GM23338 (cell line): ENCODE measurements at regions not wholly inside any gene's neighbourhood (a gene's known extent, or its start where the extent isn't known, plus 50 kb on each side); places are given as distances from the start of the nearest gene placed in this dataset.

Experiments
- ATAC-seq: fragments of 200-7000 bp; cut with Tn5 transposase; 3 replicates; pipeline ENCODE4 v1.9.1; 2020
- DNase-seq: peaks from one replicate; pipeline ENCODE4 v3.0.0-alpha.2; 2015; ENCODE audit warnings: low spot score
- H2AFZ ChIP-seq: fragments of 200-600 bp; sonication (generic); 2 replicates; pipeline ENCODE4 v1.8.0; 2016; ENCODE audit warnings: antibody characterized with exemption, mild to moderate bottlenecking, moderate library complexity
- H3F3A ChIP-seq: fragments of 200-600 bp; sonication (generic); replicated peaks from 2 replicates; pipeline ENCODE4 v1.8.0; 2017; ENCODE audit warnings: antibody characterized with exemption, mixed run types, low read depth
- H3K27ac ChIP-seq: fragments of 200-600 bp; sonication (generic); 2 replicates; pipeline ENCODE4 v1.6.1; 2016; ENCODE audit warnings: low read depth
- H3K27me3 ChIP-seq: fragments of 200-600 bp; sonication (generic); 2 replicates; pipeline ENCODE4 v1.8.0; 2016; ENCODE audit warnings: mild to moderate bottlenecking, mixed run types, moderate library complexity; ENCODE audit not compliant: insufficient read depth
- H3K36me3 ChIP-seq: fragments of 200-600 bp; sonication (generic); 2 replicates; pipeline ENCODE4 v1.8.0; 2016; ENCODE audit warnings: mild to moderate bottlenecking; ENCODE audit not compliant: insufficient read depth
- H3K4me1 ChIP-seq: fragments of 200-600 bp; sonication (generic); 2 replicates; pipeline ENCODE4 v1.8.0; 2016; ENCODE audit warnings: mild to moderate bottlenecking, moderate library complexity; ENCODE audit not compliant: insufficient read depth
- H3K4me2 ChIP-seq: fragments of 200-600 bp; sonication (generic); 2 replicates; pipeline ENCODE4 v1.7.1; 2017; ENCODE audit warnings: mixed run types
- H3K4me3 ChIP-seq: fragments of 200-600 bp; sonication (generic); 2 replicates; pipeline ENCODE4 v1.6.1; 2016; ENCODE audit warnings: mixed run types
- H3K79me2 ChIP-seq: fragments of 200-600 bp; sonication (generic); replicated peaks from 2 replicates; pipeline ENCODE4 v1.8.0; 2017; ENCODE audit warnings: mild to moderate bottlenecking; ENCODE audit not compliant: insufficient read depth
- H3K9me2 ChIP-seq: fragments of 200-600 bp; sonication (generic); 2 replicates; pipeline ENCODE4 v1.8.0; 2017; ENCODE audit not compliant: insufficient read depth
- H4K20me1 ChIP-seq: fragments of 200-600 bp; sonication (generic); replicated peaks from 2 replicates; pipeline ENCODE4 v1.8.0; 2017; ENCODE audit warnings: mild to moderate bottlenecking; ENCODE audit not compliant: insufficient read depth
- H3K27ac Mint-ChIP-seq: 2 replicates; pipeline ENCODE4 v1.8.0; 2020; ENCODE audit warnings: inconsistent platforms, mild to moderate bottlenecking, moderate library complexity, mixed read lengths
- H3K27me3 Mint-ChIP-seq: 3 replicates; pipeline ENCODE4 v1.8.0; 2022; ENCODE audit warnings: low read depth, mild to moderate bottlenecking, moderate library complexity, mixed read lengths, inconsistent platforms; ENCODE audit not compliant: insufficient read depth, poor library complexity
- H3K36me3 Mint-ChIP-seq: 3 replicates; pipeline ENCODE4 v1.8.0; 2021; ENCODE audit warnings: low read depth, mild to moderate bottlenecking, inconsistent platforms, moderate library complexity, mixed read lengths
- H3K4me1 Mint-ChIP-seq: 3 replicates; pipeline ENCODE4 v1.8.0; 2020; ENCODE audit warnings: mild to moderate bottlenecking, inconsistent platforms, mixed read lengths
- H3K4me3 Mint-ChIP-seq: 3 replicates; pipeline ENCODE4 v1.8.0; 2021; ENCODE audit warnings: moderate library complexity, mild to moderate bottlenecking, inconsistent platforms, mixed read lengths
- H3K9me3 Mint-ChIP-seq: 3 replicates; pipeline ENCODE4 v1.8.0; 2020; ENCODE audit warnings: moderate library complexity, mild to moderate bottlenecking, inconsistent platforms, mixed read lengths
- CREB1 ChIP-seq: fragments of 250-450 bp; sonication (Bioruptor Pico); IDR thresholded peaks from 2 replicates; pipeline ENCODE4 v1.5.0; 2020; ENCODE audit warnings: low read depth, mild to moderate bottlenecking, moderate library complexity
- EZH2 ChIP-seq: fragments of 200-600 bp; sonication (generic); IDR thresholded peaks from one replicate; pipeline ENCODE4 v1.8.0; 2017; ENCODE audit warnings: antibody characterized with exemption, mild to moderate bottlenecking, low read depth; ENCODE audit not compliant: unreplicated experiment
- EZH2phosphoT487 ChIP-seq: fragments of 200-600 bp; sonication (generic); IDR thresholded peaks from one replicate; pipeline ENCODE4 v1.8.1; 2018; ENCODE audit warnings: antibody characterized with exemption; ENCODE audit not compliant: unreplicated experiment
- JUNB ChIP-seq: IDR thresholded peaks from one replicate; pipeline ENCODE4 v1.6.1; 2016; ENCODE audit warnings: antibody characterized with exemption; ENCODE audit not compliant: unreplicated experiment
- NANOG ChIP-seq: IDR thresholded peaks from 2 replicates; pipeline ENCODE4 v1.6.1; 2016; ENCODE audit warnings: antibody characterized with exemption, borderline replicate concordance
- POLR2AphosphoS5 ChIP-seq: IDR thresholded peaks from 2 replicates; pipeline ENCODE4 v1.6.1; 2016; ENCODE audit warnings: antibody characterized with exemption, low read depth
- ZNF331 ChIP-seq: fragments of 250-450 bp; sonication (Bioruptor Pico); IDR thresholded peaks from 2 replicates; pipeline ENCODE4 v1.5.0; 2020; ENCODE audit warnings: low read depth, mild to moderate bottlenecking, moderate library complexity
- TF ChIP-seq, protein P1 (sequence below): IDR thresholded peaks from 2 replicates; pipeline ENCODE4 v1.6.1; 2016; ENCODE audit warnings: antibody characterized with exemption
- TF ChIP-seq, protein P2 (sequence below), 2 experiments: fragments of 200-600 bp in 1 of 2; sonication (generic) in 1 of 2; conservative IDR thresholded peaks; 2 replicates each; pipeline versions ENCODE4 v1.5.1 to v1.6.1; 2016 to 2017; ENCODE audit warnings: antibody characterized with exemption in 2 of 2, low read depth in 2 of 2, mild to moderate bottlenecking in 2 of 2, moderate library complexity in 1 of 2
- TF ChIP-seq, protein P3 (sequence below): fragments of 250-450 bp; sonication (Bioruptor Pico); IDR thresholded peaks from 2 replicates; pipeline ENCODE4 v1.5.0; 2020; ENCODE audit warnings: mild to moderate bottlenecking, moderate library complexity

DNA sequence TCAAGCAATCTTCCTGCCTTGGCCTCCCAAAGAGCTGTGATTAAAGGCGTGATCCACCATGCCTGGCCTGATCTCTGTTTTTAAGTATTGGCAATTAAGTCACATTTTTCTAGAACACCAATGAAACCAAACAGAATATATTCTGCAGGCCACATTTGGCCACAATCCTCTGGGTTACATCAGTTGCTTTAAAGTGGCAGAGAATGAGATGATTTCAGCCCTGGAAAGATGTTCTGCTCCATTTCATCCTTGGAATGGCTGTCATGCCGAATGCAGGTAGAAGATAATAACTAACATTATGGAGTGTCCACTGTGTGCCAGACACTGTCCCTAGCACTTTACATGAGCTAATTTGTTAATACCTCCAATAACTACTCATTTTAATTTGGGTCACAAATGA is 154.4 kb downstream of the PTPN11 start:
- H3K9me3 Mint-ChIP-seq: no peaks in the 10 kb centered on the region
- peaks cover 23% of the 10 kb centered on the region for H3K4me1 Mint-ChIP-seq
- peaks cover 31% of the 10 kb centered on the region for H3K27me3 Mint-ChIP-seq
- no peak overlapping the region for H3K27ac ChIP-seq
- no peaks in the 10 kb centered on the region for H4K20me1 ChIP-seq
- no peak for TF ChIP-seq EZH2
- no peak for TF ChIP-seq ZNF331 (CRISPR knock-in tag)
- TF ChIP-seq, protein P1, sequence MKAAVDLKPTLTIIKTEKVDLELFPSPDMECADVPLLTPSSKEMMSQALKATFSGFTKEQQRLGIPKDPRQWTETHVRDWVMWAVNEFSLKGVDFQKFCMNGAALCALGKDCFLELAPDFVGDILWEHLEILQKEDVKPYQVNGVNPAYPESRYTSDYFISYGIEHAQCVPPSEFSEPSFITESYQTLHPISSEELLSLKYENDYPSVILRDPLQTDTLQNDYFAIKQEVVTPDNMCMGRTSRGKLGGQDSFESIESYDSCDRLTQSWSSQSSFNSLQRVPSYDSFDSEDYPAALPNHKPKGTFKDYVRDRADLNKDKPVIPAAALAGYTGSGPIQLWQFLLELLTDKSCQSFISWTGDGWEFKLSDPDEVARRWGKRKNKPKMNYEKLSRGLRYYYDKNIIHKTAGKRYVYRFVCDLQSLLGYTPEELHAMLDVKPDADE: no peak
- TF ChIP-seq, protein P2, sequence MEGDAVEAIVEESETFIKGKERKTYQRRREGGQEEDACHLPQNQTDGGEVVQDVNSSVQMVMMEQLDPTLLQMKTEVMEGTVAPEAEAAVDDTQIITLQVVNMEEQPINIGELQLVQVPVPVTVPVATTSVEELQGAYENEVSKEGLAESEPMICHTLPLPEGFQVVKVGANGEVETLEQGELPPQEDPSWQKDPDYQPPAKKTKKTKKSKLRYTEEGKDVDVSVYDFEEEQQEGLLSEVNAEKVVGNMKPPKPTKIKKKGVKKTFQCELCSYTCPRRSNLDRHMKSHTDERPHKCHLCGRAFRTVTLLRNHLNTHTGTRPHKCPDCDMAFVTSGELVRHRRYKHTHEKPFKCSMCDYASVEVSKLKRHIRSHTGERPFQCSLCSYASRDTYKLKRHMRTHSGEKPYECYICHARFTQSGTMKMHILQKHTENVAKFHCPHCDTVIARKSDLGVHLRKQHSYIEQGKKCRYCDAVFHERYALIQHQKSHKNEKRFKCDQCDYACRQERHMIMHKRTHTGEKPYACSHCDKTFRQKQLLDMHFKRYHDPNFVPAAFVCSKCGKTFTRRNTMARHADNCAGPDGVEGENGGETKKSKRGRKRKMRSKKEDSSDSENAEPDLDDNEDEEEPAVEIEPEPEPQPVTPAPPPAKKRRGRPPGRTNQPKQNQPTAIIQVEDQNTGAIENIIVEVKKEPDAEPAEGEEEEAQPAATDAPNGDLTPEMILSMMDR (conservative IDR thresholded peaks at IDR 0.05; ENCODE audit: low read depth in 2 of 2): no peak
- no peak for TF ChIP-seq POLR2AphosphoS5
- no peak for TF ChIP-seq JUNB
- TF ChIP-seq CREB1 (CRISPR knock-in tag): no peak
- no peak for TF ChIP-seq EZH2phosphoT487
- H3K36me3 Mint-ChIP-seq: no peaks in the 10 kb centered on the region
- no peak for DNase-seq
- no peaks in the 10 kb centered on the region for H3K36me3 ChIP-seq
- H3K4me3 Mint-ChIP-seq: no peak overlapping the region
- no peaks in the 10 kb centered on the region for H3K79me2 ChIP-seq
- H2AFZ ChIP-seq: no peak overlapping the region
- no peak overlapping the region for H3K4me2 ChIP-seq
- no peak overlapping the region for H3K4me3 ChIP-seq
- peaks cover 44% of the 10 kb centered on the region for H3K27me3 ChIP-seq
- ATAC-seq: no peak
- H3K9me2 ChIP-seq: no peaks in the 10 kb centered on the region
- H3K27ac Mint-ChIP-seq: no peak overlapping the region
- peaks cover 5% of the 10 kb centered on the region; the same call in 1 of the 2 replicates for H3F3A ChIP-seq
- H3K4me1 ChIP-seq: peaks cover 22% of the 10 kb centered on the region

DNA sequence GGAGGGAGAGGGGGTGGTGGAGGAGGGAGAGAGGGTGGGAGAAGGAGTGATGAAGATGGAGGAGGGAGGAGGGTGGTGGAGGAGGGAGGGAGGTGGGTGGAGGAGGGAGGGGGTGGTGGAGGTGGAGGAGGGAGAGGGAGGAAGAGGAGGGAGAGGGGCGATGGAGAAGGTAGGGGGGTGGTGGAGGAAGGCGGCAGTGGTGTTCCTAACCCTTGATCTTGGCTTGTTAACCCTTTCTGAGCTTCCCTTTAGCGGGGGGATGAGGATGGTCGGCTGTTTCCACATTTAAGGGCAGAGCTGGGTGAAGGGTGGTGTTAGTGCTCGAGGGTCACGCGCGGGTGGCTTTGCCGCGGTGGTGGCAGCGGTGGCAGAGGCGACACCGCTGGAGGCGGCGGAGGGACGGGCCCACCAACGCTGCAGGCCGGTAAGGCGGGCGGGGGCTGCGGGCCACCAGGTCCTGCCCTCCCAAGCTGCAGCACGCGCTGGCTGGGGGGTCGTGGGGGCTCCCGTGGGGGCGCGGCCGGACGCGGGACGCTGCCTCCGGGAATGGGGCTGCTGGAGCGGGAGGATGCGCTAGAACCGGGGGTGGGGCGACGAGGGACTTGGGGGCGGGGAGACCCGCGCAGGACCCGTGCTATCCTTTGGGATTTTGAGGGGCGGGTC is 156.3 kb downstream of the PTPN11 start:
- Histone ChIP-seq H3K9me2 (no peaks in the 10 kb centered on the region), H3K4me1 (peaks cover 25% of the 10 kb centered on the region), H3K27me3 (peaks cover 60% of the 10 kb centered on the region), H3K36me3 (no peaks in the 10 kb centered on the region), H3K4me2 (peak overlapping the region; percentile 91), H3F3A (peaks cover 5% of the 10 kb centered on the region; the same call in 1 of the 2 replicates), H4K20me1 (no peaks in the 10 kb centered on the region; the same call in 1 of the 2 replicates), H3K4me3 (peak overlapping the region; percentile 69), H2AFZ (peak overlapping the region; percentile 83), H3K79me2 (no peaks in the 10 kb centered on the region), H3K27ac (no peak overlapping the region)
- H3K9me3 Mint-ChIP-seq: no peaks in the 10 kb centered on the region; the same call in 2 of the 3 replicates
- DNase-seq (no peak), ATAC-seq (peak; percentile 6; the same call in 1 of the 3 replicates)
- H3K36me3 Mint-ChIP-seq: no peaks in the 10 kb centered on the region; the same call in 2 of the 3 replicates
- H3K4me1 Mint-ChIP-seq: peaks cover 31% of the 10 kb centered on the region
- peak overlapping the region; percentile 68 for H3K4me3 Mint-ChIP-seq
- H3K27me3 Mint-ChIP-seq: peaks cover 46% of the 10 kb centered on the region
- TF ChIP-seq NANOG: no peak
- TF ChIP-seq, protein P3, sequence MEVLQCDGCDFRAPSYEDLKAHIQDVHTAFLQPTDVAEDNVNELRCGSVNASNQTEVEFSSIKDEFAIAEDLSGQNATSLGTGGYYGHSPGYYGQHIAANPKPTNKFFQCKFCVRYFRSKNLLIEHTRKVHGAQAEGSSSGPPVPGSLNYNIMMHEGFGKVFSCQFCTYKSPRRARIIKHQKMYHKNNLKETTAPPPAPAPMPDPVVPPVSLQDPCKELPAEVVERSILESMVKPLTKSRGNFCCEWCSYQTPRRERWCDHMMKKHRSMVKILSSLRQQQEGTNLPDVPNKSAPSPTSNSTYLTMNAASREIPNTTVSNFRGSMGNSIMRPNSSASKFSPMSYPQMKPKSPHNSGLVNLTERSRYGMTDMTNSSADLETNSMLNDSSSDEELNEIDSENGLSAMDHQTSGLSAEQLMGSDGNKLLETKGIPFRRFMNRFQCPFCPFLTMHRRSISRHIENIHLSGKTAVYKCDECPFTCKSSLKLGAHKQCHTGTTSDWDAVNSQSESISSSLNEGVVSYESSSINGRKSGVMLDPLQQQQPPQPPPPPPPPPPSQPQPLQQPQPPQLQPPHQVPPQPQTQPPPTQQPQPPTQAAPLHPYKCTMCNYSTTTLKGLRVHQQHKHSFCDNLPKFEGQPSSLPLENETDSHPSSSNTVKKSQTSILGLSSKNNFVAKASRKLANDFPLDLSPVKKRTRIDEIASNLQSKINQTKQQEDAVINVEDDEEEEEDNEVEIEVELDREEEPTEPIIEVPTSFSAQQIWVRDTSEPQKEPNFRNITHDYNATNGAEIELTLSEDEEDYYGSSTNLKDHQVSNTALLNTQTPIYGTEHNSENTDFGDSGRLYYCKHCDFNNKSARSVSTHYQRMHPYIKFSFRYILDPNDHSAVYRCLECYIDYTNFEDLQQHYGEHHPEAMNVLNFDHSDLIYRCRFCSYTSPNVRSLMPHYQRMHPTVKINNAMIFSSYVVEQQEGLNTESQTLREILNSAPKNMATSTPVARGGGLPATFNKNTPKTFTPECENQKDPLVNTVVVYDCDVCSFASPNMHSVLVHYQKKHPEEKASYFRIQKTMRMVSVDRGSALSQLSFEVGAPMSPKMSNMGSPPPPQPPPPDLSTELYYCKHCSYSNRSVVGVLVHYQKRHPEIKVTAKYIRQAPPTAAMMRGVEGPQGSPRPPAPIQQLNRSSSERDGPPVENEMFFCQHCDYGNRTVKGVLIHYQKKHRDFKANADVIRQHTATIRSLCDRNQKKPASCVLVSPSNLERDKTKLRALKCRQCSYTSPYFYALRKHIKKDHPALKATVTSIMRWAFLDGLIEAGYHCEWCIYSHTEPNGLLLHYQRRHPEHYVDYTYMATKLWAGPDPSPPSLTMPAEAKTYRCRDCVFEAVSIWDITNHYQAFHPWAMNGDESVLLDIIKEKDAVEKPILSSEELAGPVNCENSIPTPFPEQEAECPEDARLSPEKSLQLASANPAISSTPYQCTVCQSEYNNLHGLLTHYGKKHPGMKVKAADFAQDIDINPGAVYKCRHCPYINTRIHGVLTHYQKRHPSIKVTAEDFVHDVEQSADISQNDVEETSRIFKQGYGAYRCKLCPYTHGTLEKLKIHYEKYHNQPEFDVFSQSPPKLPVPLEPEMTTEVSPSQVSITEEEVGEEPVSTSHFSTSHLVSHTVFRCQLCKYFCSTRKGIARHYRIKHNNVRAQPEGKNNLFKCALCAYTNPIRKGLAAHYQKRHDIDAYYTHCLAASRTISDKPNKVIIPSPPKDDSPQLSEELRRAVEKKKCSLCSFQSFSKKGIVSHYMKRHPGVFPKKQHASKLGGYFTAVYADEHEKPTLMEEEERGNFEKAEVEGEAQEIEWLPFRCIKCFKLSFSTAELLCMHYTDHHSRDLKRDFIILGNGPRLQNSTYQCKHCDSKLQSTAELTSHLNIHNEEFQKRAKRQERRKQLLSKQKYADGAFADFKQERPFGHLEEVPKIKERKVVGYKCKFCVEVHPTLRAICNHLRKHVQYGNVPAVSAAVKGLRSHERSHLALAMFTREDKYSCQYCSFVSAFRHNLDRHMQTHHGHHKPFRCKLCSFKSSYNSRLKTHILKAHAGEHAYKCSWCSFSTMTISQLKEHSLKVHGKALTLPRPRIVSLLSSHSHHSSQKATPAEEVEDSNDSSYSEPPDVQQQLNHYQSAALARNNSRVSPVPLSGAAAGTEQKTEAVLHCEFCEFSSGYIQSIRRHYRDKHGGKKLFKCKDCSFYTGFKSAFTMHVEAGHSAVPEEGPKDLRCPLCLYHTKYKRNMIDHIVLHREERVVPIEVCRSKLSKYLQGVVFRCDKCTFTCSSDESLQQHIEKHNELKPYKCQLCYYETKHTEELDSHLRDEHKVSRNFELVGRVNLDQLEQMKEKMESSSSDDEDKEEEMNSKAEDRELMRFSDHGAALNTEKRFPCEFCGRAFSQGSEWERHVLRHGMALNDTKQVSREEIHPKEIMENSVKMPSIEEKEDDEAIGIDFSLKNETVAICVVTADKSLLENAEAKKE: no peak
- peak; percentile 48 for TF ChIP-seq EZH2
- no peak overlapping the region for H3K27ac Mint-ChIP-seq
